ENCODE measurements at regions not wholly inside any gene's neighbourhood (a gene's known extent, or its start where the extent isn't known, plus 50 kb on each side); places are given as distances from the start of the nearest gene placed in this dataset.

- DNase-seq (ENCODE audit: low spot score), result no peak
- no peak overlapping the region for H3K4me3 ChIP-seq (ENCODE audit: low read depth in 1 of 3, low read length in 3 of 3)
- H3K9ac ChIP-seq (ENCODE audit: low read depth in 1 of 2, low read length in 2 of 2), result no peak overlapping the region
- WGBS, result 56% methylated on average over 1 of the region's 1 CpG
- TF ChIP-seq FOXA2 (IDR thresholded peaks at IDR 0.05) (no peak), CTCF (IDR thresholded peaks at IDR 0.05; ENCODE audit: low read depth, low read length, missing input control) (no peak), TAF1 (conservative IDR thresholded peaks at IDR 0.05) (no peak), HNF4A (conservative IDR thresholded peaks at IDR 0.05) (no peak), ATF3 (IDR thresholded peaks at IDR 0.05) (no peak), MAX (IDR thresholded peaks at IDR 0.05) (no peak), EGR1 (IDR thresholded peaks at IDR 0.05; ENCODE audit: low read depth in 2 of 2) (no peak), GABPA (IDR thresholded peaks at IDR 0.05 in 1 of 2, conservative IDR thresholded peaks at IDR 0.05 in 1 of 2) (no peak), SP1 (IDR thresholded peaks at IDR 0.05) (no peak), RXRA (IDR thresholded peaks at IDR 0.05) (no peak), ZBTB33 (IDR thresholded peaks at IDR 0.05) (no peak), REST (IDR thresholded peaks at IDR 0.05) (no peak)
- H3K9me3 ChIP-seq (ENCODE audit: control insufficient read depth in 4 of 4, low read length in 3 of 4), result peaks cover 0 to 2% (median 0%) of the 10 kb centered on the region in 4 donors
- peaks cover 0 to 7% (median 0%) of the 10 kb centered on the region in 4 donors for H3K27me3 ChIP-seq (ENCODE audit: control insufficient read depth in 4 of 4, insufficient read depth in 4 of 4, low read length in 3 of 4)
- no peak overlapping the region for H3K27ac ChIP-seq (ENCODE audit: low read depth in 1 of 2, low read length in 2 of 2)
- H3K36me3 ChIP-seq (ENCODE audit: control insufficient read depth in 4 of 4, insufficient read depth in 3 of 4, low read depth in 1 of 4, low read length in 3 of 4), result no peaks in the 10 kb centered on the region
- no peaks in the 10 kb centered on the region for H3K4me1 ChIP-seq (ENCODE audit: control insufficient read depth in 4 of 4, insufficient read depth in 4 of 4, low read length in 3 of 4)
Measured at GRCh38 chr12:58384196-58384595, 442.8 kb downstream of the ATP23 start.

- 62% methylated on average over 2 of the region's 2 CpGs for whole genome bisulfite sequencing
- no peaks in the 10 kb centered on the region for H3K36me3 ChIP-seq (ENCODE audit: control insufficient read depth in 4 of 4, insufficient read depth in 3 of 4, low read depth in 1 of 4, low read length in 3 of 4)
- H3K27me3 ChIP-seq (ENCODE audit: control insufficient read depth in 4 of 4, insufficient read depth in 4 of 4, low read length in 3 of 4), result peaks cover 0 to 4% (median 0%) of the 10 kb centered on the region in 4 donors
- H3K9me3 ChIP-seq (ENCODE audit: control insufficient read depth in 4 of 4, low read length in 3 of 4), result peaks cover 0 to 2% (median 0%) of the 10 kb centered on the region in 4 donors
- no peak for DNase-seq (ENCODE audit: low spot score)
- H3K4me3 ChIP-seq (ENCODE audit: low read depth in 1 of 3, low read length in 3 of 3), result no peak overlapping the region
- H3K27ac ChIP-seq (ENCODE audit: low read depth in 1 of 2, low read length in 2 of 2), result no peak overlapping the region
- no peak for TF ChIP-seq FOXA2 (IDR thresholded peaks at IDR 0.05)
- no peaks in the 10 kb centered on the region for H3K4me1 ChIP-seq (ENCODE audit: control insufficient read depth in 4 of 4, insufficient read depth in 4 of 4, low read length in 3 of 4)
- no peak overlapping the region for H3K9ac ChIP-seq (ENCODE audit: low read depth in 1 of 2, low read length in 2 of 2)
Measured at GRCh38 chr12:58386136-58386535, 444.8 kb downstream of the ATP23 start.

Data from liver (tissue), 8 donors.